ENCODE measurements at regions not wholly inside any gene's neighbourhood (a gene's known extent, or its start where the extent isn't known, plus 50 kb on each side); places are given as distances from the start of the nearest gene placed in this dataset.
"Not testable (repeated sequence)": the region's sequence is repeated elsewhere in the genome, so short reads cannot be mapped to it uniquely, and the experiment has no call there.

DNA sequence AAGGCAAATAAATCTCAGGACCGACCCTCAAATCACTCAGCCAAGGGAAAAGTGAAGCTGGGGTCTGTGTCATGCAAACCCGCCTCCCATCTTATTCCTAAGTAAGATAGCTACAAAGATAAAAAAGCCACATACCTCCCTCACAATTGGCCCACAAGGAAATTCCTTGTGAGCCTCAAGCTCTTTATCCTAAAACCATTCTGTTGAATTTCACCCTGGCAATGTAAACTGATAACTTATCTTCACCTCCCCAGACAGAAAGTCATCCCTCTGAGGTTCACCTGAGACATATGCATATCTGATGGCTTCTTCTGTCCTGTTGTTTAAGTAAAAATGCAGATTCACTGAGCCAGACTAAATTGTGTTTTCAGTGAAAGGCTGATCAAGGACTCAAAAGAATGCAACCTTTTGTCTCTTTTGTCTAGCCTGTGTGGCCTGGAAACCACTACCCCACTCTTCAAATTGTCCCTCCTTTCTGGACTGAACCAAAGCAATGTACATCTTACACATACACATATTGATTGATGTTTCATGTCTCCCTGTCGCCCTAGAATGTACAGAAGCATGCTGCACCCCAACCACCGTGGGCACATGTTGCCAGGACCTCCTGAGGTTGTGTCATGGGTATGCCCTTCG is 91.3 kb downstream of the MFAP3L start:
- no peak for DNase-seq (ENCODE audit: low read depth, low spot score)

DNA sequence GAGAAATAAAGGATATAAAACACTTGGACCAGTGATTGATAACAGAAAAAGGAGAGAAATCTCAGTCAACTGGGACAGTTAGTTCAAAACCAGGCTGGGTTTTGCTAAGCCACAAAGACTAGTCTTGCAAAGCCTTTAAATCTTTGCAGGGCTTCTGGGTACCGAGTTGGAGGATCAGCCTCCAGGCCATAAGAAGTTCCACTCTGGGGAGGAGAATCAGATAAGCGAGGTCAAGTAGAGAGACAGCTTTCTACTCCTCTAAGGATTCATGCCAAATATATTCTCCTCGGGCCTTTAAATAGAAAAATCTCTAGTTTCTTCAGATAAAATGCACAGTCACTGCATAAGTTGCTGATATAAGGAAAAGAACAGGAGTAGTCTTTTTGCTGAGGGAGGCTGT is 92.7 kb downstream of the MFAP3L start:
- DNase-seq (ENCODE audit: low read depth, low spot score) = no peak

DNA sequence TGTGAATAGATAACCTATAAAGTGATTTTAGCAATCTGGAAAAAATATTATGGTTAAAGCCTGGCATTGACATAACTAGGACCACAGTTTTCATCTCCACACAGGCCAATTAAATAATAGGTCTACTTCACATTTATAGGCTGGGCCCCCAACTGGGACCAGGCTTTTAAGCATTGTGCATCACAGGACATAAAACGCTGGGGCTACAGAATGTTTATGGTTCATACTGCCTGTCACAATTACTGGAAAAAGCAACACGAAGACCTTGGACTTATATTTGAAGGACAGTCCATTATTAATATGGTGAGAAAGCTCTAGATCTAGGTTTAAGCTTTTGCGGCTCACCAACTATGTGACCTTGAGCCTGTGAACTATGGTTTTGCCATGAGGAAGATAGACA is 94.2 kb downstream of the MFAP3L start:
- no peak for DNase-seq (ENCODE audit: low read depth, low spot score)

DNA sequence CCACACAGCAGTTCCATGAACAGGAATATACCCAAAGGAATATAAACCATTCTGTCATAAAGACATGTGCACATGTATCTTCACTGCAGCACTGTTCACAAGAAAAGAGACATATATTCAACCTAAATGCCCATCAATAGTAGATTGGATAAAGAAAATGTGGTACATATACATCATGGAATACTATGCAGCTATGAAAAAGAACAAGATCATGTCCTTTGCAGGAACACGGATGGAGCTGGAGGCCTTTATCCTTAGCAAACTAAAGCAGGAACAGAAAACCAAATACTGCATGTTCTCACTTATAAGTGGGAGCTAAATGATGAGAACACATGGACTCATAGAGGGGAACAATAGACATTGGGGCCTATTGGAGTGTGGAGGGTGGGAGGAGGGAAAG is 95.4 kb downstream of the MFAP3L start:
- DNase-seq (ENCODE audit: low read depth, low spot score) = not testable (repeated sequence)

DNA sequence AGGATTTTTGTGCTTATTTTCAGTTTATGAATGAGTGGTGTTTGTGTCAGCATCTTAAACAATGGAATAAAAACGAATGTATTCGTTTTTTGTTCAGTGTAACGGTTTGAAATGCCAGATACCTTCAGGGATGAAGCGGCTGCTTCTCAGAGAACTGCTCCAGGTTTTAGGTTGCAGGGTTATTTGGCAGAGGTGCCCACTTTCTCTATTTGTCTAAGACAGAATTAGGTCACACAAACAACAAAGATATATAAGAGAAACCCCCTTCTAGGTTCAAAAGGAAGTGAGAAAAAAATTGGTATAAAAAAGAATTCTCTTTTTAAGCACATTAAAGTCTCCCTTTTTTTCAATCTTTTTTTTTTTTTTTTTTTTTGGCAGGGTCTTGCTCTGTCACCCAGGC is 98.9 kb downstream of the MFAP3L start:
- DNase-seq (ENCODE audit: low read depth, low spot score) = no peak

DNA sequence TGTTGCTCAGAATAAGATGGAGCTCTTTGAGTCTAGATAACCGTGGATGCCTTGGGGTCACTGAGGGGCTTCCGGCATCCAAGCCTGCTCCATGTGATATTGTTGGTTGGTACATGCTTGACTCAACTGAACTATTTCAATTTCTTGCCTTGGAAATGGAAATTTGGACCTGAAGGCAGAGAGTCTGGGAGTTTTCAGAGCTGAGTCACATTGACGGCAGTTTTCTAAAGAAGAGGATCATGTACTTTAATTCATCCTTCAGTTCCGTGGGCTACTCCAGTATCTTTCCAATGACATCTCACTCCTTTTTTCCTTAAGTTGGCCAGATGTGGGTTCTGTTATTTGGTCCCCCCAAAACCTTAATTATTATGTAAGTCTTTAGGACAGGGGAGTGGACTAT is 100.5 kb downstream of the MFAP3L start:
- DNase-seq (ENCODE audit: low read depth, low spot score) = no peak

DNA sequence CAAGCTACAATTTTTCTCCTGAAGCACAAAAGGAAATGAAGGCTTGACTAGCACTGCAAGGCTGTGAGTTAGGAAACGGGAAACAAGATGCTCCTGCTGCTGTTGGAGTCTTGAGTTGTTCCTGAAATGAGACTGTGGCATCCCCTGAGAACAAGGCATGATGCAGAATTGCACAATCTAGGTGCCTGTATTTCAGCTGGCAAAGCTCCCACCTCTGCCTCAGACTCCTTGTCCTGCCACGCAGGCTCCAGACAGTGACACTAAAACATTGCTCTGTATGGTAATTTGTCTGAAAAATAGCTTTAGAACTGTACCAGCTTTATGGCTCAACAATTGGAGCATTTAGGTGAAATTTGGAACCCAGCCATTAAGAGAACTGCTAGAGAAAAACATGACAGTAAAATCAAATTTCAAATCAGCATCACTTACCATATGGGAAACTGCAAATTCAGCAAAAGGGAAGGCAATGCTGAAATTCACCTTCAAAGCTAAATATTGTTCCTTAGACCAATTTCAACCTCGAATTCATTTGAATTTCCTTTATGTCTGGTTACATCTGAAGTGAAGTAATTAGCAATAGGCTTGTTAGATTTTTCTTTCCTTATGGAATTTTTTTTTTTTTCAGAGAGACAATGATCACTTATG is 103.4 kb downstream of the MFAP3L start:
- DNase-seq (ENCODE audit: low read depth, low spot score) = no peak

DNA sequence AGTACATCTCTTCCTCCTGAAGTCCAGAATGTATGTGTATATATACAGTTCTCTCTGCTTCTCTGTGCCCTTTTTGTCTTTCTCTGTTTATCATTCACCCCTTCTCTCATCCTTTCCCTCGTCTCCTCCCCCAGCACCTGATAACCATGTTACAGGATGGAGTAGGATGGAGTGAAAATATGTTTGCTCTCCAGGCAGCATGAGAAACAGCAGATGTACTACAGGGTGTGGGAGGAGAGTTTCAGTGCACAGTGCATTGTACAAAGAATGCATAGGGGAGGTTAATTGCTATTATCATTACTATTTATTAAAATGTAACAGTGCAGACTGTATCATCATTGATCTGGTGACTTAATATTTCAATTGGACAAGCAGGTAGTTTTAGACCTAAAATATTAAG is 104.5 kb downstream of the MFAP3L start:
- no peak for DNase-seq (ENCODE audit: low read depth, low spot score)

DNA sequence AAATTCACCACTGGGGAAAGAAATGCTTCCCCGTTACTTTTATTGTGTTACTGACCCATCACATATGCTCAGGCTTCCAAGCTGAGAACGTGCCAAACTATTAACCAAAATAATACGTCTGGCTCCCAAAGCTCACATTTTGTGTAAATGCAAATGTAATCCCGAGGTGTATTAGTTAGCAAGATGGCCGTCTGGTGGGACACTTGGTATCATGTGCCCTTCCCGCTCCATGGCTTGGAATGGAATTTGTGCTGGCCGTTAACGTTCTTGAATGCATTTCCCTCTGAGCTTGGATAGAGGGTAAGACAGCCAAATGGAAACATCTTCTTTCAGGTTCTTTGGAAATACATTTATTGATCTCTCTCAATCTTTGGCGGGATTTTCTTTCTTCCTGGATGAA is 105.0 kb downstream of the MFAP3L start:
- DNase-seq (ENCODE audit: low read depth, low spot score) = no peak

DNA sequence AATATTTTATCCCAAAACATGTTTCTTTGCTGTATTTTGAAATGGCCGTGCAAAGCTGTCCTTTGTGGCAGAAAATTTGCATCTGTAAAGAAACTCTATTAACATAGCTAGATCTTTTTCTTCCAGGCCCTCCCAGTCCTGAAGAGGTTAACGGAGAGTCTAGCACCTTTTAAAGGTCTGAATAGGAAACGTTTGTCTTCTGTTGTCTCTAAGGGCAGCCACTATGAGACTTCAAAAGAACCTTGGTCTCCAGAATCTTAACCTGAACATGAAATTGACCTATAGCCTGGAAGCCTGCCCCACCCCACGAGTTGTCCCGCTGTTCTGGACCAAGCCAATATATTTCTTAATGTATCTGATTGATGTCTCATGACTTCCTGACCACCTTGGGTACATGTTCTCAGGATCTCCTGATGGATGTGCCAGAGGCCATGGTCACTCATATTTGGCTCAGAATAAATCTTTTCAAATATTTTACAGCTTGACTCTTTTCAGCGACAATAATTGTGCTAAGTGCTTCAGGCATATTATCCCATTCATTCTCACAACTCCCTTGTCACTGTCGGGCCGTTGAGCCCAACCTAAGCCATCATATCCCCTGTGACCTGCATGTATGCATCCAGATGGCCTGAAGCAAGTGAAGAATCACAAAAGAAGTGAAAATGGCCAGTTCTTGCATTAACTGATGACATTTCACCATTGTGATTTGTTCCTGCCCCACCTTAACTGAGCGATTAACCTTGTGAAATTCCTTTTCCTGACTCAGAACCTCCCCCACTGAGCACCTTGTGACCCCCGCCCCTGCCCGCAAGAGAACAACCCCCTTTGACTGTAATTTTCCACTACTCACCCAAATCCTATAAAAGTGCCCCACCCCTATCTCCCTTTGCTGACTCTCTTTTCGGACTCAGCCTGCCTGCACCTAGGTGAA is 106.7 kb downstream of the MFAP3L start:
- DNase-seq (ENCODE audit: low read depth, low spot score) = not testable (repeated sequence)

DNA sequence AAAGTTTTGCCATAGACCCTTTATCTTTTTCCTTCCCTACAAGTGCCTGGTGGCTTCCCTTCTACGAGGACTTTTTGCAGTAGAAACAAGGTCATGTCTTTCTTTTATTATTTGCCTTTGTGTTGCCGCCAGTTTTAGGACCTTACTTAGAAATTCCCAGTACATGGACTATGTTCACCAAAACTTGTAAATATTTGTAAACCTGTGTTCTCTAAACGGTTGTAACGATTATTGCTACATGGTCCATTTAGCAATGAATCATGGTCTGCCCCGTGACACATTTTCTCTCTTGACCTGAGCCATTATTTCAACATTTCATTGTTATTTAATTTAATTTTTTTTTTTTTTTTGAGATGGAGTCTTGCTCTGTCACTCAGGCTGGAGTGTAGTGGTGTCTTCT is 110.7 kb downstream of the MFAP3L start:
- DNase-seq (ENCODE audit: low read depth, low spot score) = no peak

DNA sequence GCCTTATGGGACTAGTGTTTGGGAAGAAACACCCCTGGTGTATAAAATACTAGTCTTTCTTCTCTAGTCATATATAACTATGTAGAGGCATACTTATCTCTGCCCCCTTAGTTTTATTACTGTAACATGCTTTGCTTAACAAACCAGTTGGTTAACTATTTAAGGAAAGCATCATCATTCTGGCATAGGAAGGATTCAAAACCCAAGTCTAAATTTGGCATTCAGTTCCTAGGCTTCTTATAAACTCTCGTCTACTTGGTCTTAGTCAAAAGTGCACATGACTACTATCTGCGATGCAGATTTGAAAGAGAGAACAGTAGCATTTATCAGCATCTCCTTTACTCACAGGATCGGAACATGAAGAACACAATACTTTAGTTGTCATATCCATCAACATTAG is 111.3 kb downstream of the MFAP3L start:
- DNase-seq (ENCODE audit: low read depth, low spot score) = no peak

DNA sequence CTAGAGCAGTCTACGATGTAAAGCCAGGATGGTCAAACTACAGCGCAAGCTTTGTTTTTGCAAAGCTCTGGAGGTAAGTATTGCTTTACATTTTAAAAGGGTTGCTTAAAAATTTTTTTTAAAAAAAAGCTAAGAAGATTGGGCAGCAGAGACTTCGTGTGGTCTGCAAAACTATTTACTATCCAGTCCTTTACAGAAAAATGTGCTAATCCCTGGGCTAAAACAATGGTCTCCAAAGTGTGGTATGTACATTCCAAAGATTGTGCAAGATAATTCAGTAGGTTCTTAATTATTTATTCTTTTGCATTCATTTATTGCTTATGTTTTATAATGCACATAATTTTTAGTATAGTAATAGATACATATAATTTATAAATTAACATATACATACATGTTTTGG is 113.2 kb downstream of the MFAP3L start:
- DNase-seq (ENCODE audit: low read depth, low spot score) = no peak

DNA sequence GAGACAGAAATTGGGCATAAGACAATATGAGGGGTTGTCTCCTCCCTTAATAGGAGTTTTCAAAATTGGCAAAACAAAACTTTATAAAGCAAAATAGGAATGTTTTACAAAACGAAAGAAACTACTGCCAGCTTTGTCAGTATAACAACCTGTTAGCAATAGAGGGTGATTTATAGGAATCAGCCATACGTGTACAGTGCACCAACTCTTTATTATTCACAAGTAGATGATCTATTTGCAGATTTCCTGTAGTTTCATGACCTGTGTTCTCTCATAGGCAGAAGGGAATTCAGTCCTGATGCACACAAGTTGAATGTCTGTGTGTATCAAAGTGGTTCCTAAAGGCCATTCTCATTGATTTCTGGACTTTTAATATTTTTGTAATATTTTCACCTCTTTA is 116.3 kb downstream of the MFAP3L start:
- no peak for DNase-seq (ENCODE audit: low read depth, low spot score)

DNA sequence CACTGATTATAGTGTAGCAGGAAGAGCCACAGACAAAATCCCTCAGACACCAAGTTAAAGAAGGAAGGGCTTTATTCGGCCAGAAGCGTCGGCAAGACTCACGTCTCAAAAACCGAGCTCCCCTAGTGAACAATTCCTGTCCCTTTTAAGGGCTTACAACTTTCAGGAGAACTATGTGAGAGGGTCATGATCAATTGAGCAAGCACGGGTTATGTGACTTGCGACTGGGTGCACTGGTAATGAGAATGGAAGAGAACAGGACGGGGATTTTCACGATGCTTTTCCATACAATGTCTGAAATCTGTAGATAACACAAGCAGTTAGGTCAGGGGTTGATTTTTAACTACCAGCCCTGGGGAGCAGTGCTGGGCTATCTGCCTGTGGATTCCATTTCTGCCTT is 116.7 kb downstream of the MFAP3L start:
- DNase-seq (ENCODE audit: low read depth, low spot score) = no peak

DNA sequence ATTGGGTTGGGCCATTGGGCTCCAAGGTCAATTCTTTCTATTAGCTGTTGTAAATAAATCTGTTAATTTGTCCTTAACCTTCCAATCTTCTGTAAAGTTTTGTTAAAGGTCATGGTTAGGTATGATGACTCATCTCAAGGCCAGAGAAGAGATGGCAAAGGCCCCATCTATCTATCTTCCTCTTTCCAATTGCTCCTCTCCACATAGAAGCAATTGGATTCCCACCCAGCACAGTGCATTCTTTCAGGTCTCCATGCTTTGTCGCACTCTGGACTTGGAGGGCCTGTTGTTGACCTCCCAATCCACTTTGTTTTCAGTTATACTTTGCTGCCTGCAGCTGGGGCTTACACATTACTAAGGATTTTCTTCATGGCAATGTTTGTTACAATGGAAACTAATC is 118.5 kb downstream of the MFAP3L start:
- DNase-seq (ENCODE audit: low read depth, low spot score) = no peak

DNA sequence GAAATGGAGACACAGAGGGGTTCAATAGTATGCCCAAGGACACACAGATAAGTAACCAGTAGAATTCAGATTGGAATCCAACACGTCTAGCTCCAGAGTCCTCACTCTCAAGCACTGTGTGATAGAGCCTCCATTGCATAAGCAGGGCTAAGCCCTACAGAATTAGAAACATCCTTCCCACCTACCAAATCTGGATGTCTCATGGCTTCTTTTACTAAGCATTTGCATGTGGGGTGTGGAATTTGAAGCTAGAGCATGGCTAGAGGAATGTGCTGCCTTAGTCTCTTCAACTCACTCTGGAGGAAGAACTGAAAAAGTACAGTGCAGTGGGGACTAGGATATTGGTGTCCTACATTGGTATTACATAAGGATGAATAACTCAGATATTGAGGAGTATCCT is 119.4 kb downstream of the MFAP3L start:
- no peak for DNase-seq (ENCODE audit: low read depth, low spot score)

DNA sequence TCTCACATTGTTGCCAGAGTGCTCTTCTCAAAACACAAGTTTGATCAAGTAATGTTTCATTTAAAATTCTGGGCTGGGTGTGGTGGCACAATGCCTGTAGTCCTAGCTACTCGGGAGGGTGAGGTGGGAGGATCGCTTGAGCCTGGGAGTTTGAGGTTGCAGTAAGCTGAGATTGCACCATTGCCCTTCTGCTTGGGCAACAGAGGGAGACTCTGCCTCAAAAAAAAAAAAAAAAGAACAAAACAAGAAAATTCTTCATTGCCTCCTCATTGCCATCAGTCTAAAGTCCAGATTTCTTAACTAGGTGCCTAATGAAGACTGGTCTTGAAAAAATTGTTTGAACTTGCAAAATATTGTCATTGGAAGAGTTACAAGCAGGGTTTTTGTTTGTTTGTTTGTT is 120.1 kb downstream of the MFAP3L start:
- DNase-seq (ENCODE audit: low read depth, low spot score) = no peak

DNA sequence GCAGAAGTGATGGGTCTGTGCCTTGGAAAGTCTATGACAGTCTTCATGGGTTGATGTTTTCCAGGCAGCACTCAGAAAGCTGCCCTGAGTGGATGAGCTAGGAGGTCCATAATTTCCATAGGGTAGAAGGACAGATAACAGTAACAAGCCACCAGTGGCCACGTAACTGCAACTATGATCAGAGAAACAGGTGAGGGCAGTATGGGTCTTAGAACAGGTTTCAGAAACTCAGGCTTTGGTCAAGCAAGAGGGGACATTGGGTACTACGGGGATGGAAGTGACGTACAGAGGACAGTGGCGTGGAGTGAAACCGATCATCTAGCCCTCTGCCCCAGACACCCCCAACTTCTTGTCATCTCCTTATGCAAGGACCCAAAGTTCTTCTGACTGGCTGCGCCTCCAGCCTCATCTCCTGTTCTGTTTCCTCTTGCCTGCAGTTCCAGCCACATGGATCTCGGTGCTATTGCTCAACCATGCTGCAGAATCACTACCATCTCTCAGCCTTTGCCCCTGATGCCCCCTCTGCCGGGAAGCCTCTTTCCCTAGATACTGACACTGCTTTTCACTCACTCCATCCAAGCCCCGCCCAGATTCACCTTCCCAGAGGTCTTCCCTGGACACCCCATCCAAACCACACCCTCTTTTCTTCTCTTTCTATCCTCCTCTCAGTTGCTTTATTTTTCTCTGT is 123.4 kb downstream of the MFAP3L start:
- DNase-seq (ENCODE audit: low read depth, low spot score) = no peak

DNA sequence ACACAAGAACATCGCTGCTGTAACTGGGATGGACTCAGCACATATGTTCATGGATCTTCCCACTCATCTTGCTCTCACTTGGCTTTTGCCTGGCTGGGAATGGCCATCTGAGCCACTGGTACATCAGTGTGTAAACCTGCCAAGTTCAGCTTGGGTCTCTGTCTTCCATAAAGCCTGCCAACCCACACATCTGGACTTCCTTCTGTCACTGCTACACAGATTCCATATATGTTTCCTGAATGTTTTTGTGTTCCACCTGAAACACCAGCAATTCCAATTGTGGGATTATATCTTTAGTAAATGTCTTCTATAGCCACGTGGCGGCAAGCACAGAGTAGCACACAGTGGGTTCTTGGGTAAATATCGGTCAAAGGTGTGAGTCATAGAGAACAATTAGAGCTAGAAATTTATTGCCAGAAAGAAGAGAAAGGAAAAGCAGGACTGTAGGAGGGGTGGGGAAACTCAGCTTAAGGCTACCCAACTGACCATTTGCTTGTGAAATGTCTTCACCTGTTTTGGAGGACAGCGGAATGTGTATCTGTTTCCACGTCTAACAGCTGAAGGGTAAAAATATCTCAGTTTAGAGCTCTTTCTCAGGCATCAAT is 125.9 kb downstream of the MFAP3L start:
- no peak for DNase-seq (ENCODE audit: low read depth, low spot score)

DNA sequence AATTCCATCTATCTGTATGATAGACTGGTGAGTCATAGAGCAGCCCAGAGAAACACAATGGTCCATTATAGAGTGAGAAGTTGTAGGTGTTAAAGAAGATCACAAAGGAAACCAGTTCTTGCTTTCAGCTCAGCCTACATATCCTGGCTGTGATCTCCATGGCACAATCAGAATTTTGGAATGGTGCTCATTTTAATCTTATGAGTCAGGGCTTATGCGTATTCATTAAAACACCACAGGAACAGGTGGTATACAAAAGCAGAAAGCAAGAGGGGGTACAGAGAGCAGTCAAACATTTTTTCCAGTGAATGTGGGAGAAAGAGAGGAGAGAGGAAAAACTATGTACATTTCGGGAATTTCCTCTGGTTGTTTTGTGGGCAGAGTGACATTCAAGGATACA is 126.9 kb downstream of the MFAP3L start:
- DNase-seq (ENCODE audit: low read depth, low spot score) = no peak

DNA sequence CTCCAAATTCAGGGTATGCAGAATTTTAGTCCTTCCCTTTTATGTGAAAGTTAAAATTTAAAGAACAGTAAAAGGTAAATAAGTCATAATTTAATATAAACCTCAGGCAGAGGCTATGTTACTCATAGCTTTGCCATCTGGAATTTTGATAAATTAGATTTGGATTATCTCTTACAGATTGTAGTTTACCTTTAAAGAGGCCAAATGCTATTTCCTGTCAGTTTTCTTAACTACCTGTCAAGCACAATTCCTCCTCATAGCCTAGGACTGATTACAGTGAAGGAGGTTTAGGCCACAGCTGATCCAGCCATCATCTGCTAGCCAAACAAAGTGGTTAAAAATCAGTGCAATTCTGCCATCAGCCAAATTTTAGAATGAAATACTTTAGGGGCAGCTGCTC is 128.1 kb downstream of the MFAP3L start:
- DNase-seq (ENCODE audit: low read depth, low spot score) = no peak

All from brain pericyte (primary cell).